Glutamatergic neuron (in vitro differentiated cells): ENCODE measurements at regions not wholly inside any gene's neighbourhood (a gene's known extent, or its start where the extent isn't known, plus 50 kb on each side); places are given as distances from the start of the nearest gene placed in this dataset.

Source experiments
- DNase-seq: peaks from one replicate; pipeline ENCODE4 v3.0.0; 2022
- H3K27ac Mint-ChIP-seq: one replicate; pipeline ENCODE4 v1.8.0; 2020; ENCODE audit warnings: mild to moderate bottlenecking, mixed read lengths, inconsistent platforms; ENCODE audit not compliant: unreplicated experiment
- H3K27me3 Mint-ChIP-seq: one replicate; pipeline ENCODE4 v1.8.0; 2020; ENCODE audit warnings: mild to moderate bottlenecking, moderate library complexity, mixed read lengths, inconsistent platforms; ENCODE audit not compliant: unreplicated experiment
- H3K36me3 Mint-ChIP-seq: one replicate; pipeline ENCODE4 v1.8.0; 2020; ENCODE audit warnings: mild to moderate bottlenecking, mixed read lengths, inconsistent platforms; ENCODE audit not compliant: unreplicated experiment
- H3K4me1 Mint-ChIP-seq: one replicate; pipeline ENCODE4 v1.8.0; 2020; ENCODE audit warnings: mild to moderate bottlenecking, low read depth, mixed read lengths, inconsistent platforms; ENCODE audit not compliant: unreplicated experiment
- H3K4me3 Mint-ChIP-seq: one replicate; pipeline ENCODE4 v1.8.0; 2020; ENCODE audit warnings: mild to moderate bottlenecking, mixed read lengths, inconsistent platforms; ENCODE audit not compliant: unreplicated experiment
- H3K9me3 Mint-ChIP-seq: one replicate; pipeline ENCODE4 v1.8.0; 2020; ENCODE audit warnings: mild to moderate bottlenecking, moderate library complexity, mixed read lengths, inconsistent platforms; ENCODE audit not compliant: unreplicated experiment
- CTCF ChIP-seq: fragments of 200-600 bp; sonication (generic); IDR thresholded peaks from one replicate; pipeline ENCODE4 v1.5.0; 2021; ENCODE audit not compliant: partially characterized antibody, unreplicated experiment

- H3K4me1 Mint-ChIP-seq, result no peaks in the 10 kb centered on the region
- no peak for DNase-seq
- H3K27me3 Mint-ChIP-seq, result no peaks in the 10 kb centered on the region
- no peak overlapping the region for H3K27ac Mint-ChIP-seq
- no peak overlapping the region for H3K4me3 Mint-ChIP-seq
- peaks cover 2% of the 10 kb centered on the region for H3K9me3 Mint-ChIP-seq
- no peak for TF ChIP-seq CTCF
- H3K36me3 Mint-ChIP-seq, result no peaks in the 10 kb centered on the region
Measured at GRCh38 chr9:1207686-1208085, 157.5 kb downstream of the DMRT2 start.

GRCh38 chr9:1208157-1208556, 158.0 kb downstream of the DMRT2 start:
- Mint-ChIP-seq H3K4me3 (no peak overlapping the region), H3K9me3 (peaks cover 2% of the 10 kb centered on the region), H3K27ac (no peak overlapping the region), H3K36me3 (no peaks in the 10 kb centered on the region), H3K27me3 (no peaks in the 10 kb centered on the region), H3K4me1 (no peaks in the 10 kb centered on the region)
- no peak for DNase-seq
- TF ChIP-seq CTCF, result no peak

- no peak overlapping the region for H3K27ac Mint-ChIP-seq
- no peaks in the 10 kb centered on the region for H3K27me3 Mint-ChIP-seq
- H3K36me3 Mint-ChIP-seq, result no peaks in the 10 kb centered on the region
- no peak for TF ChIP-seq CTCF
- DNase-seq, result no peak
- H3K4me3 Mint-ChIP-seq, result no peak overlapping the region
- peaks cover 2% of the 10 kb centered on the region for H3K9me3 Mint-ChIP-seq
- no peaks in the 10 kb centered on the region for H3K4me1 Mint-ChIP-seq
Measured at GRCh38 chr9:1210954-1211353, 160.8 kb downstream of the DMRT2 start.

- DNase-seq, result no peak
- no peak overlapping the region for H3K4me3 Mint-ChIP-seq
Measured at GRCh38 chr9:1216532-1216931, 166.4 kb downstream of the DMRT2 start.

GRCh38 chr9:1217076-1217475, 166.9 kb downstream of the DMRT2 start:
- H3K4me1 Mint-ChIP-seq, result no peaks in the 10 kb centered on the region
- peaks cover 2% of the 10 kb centered on the region for H3K27me3 Mint-ChIP-seq
- no peaks in the 10 kb centered on the region for H3K9me3 Mint-ChIP-seq
- TF ChIP-seq CTCF, result no peak
- no peak for DNase-seq
- H3K36me3 Mint-ChIP-seq, result no peaks in the 10 kb centered on the region
- no peak overlapping the region for H3K4me3 Mint-ChIP-seq
- H3K27ac Mint-ChIP-seq, result no peak overlapping the region

More at GRCh38 chr9:1216532-1216931, 166.4 kb downstream of the DMRT2 start:
- Mint-ChIP-seq H3K4me1 (no peaks in the 10 kb centered on the region), H3K36me3 (no peaks in the 10 kb centered on the region), H3K27ac (no peak overlapping the region), H3K27me3 (peaks cover 2% of the 10 kb centered on the region), H3K9me3 (no peaks in the 10 kb centered on the region)
- TF ChIP-seq CTCF, result no peak
